Spleen (tissue), 11 donors: ENCODE measurements at regions not wholly inside any gene's neighbourhood (a gene's known extent, or its start where the extent isn't known, plus 50 kb on each side); places are given as distances from the start of the nearest gene placed in this dataset.

Experiments used
- DNase-seq: peaks from one replicate; pipeline ENCODE4 v3.0.0-alpha.2; 2020
- H3K27ac ChIP-seq, 8 donors: fragments of 200-600 bp; sonication (generic) in 7 of 8; 1 replicate in 4 of 8; 2 replicates in 4 of 8; pipeline versions ENCODE4 v1.5.0 to v1.8.0; 2016 to 2021; ENCODE audit warnings: inconsistent platforms in 4 of 8, mild to moderate bottlenecking in 4 of 8, moderate library complexity in 1 of 8
- H3K27me3 ChIP-seq, 7 donors: fragments of 200-600 bp; sonication (generic) in 6 of 7; replicated peaks in 1 of 7; 1 replicate in 4 of 7; 2 replicates in 3 of 7; pipeline versions ENCODE4 v1.5.0 to v1.8.0; 2016 to 2021; ENCODE audit warnings: inconsistent platforms in 3 of 7, mild to moderate bottlenecking in 1 of 7
- H3K36me3 ChIP-seq, 6 donors: fragments of 200-600 bp; sonication (generic) in 5 of 6; 1 replicate in 4 of 6; 2 replicates in 2 of 6; pipeline versions ENCODE4 v1.5.0 to v1.8.0; 2016 to 2021; ENCODE audit warnings: inconsistent platforms in 2 of 6
- H3K4me1 ChIP-seq, 6 donors: fragments of 200-600 bp; sonication (generic) in 5 of 6; 1 replicate in 3 of 6; 2 replicates in 3 of 6; pipeline versions ENCODE4 v1.5.0 to v1.8.0; 2016 to 2021; ENCODE audit warnings: inconsistent platforms in 3 of 6
- H3K4me3 ChIP-seq, 8 donors: fragments of 200-600 bp; sonication (generic) in 7 of 8; 1 replicate in 4 of 8; 2 replicates in 4 of 8; pipeline versions ENCODE4 v1.5.0 to v1.8.0; 2016 to 2021; ENCODE audit warnings: inconsistent platforms in 4 of 8, mild to moderate bottlenecking in 4 of 8, moderate library complexity in 2 of 8
- H3K9me3 ChIP-seq, 8 donors: fragments of 200-600 bp; sonication (generic) in 7 of 8; 1 replicate in 4 of 8; 2 replicates in 4 of 8; pipeline versions ENCODE4 v1.5.0 to v1.8.0; 2016 to 2021; ENCODE audit warnings: inconsistent platforms in 4 of 8
- CTCF ChIP-seq, 11 experiments: fragments of 200-600 bp in 7 of 11; fragments of 450-650 bp in 4 of 11; sonication (generic) in 4 of 11; IDR thresholded peaks in 8 of 11; conservative IDR thresholded peaks in 3 of 11; 1 replicate in 7 of 11; 2 replicates in 4 of 11; pipeline versions ENCODE4 v1.4.0 to v1.8.0; 2016 to 2021; ENCODE audit warnings: antibody characterized with exemption in 11 of 11, inconsistent platforms in 4 of 11, mild to moderate bottlenecking in 1 of 11
- POLR2A ChIP-seq, 3 donors: fragments of 450-650 bp; IDR thresholded peaks; one replicate each; pipeline ENCODE4 v1.5.1; 2017; ENCODE audit warnings: antibody characterized with exemption in 3 of 3, mild to moderate bottlenecking in 1 of 3
- POLR2AphosphoS5 ChIP-seq, 3 donors: sonication (generic); formaldehyde crosslinking; IDR thresholded peaks; one replicate each; pipeline ENCODE4 v1.5.1; 2017; ENCODE audit warnings: antibody characterized with exemption in 3 of 3
- WGBS, 5 donors: extraction: QIAGEN DNeasy Blood & Tissue Kit in 3 of 5; methylation state at CpG; one replicate each; pipeline versions ENCODE4 v1.1.5 to v1.1.7; 2013 to 2018; 5-methylcytosine and 5-hydroxymethylcytosine counted together
- intact Hi-C: fragments of 100-400 bp; cut with DNase I; formaldehyde crosslinking; loops from one replicate; pipeline ENCODE4 v1.15.0; 2023; ENCODE audit warnings: low total_unique reads
- donor health status: healthy with polysubstance abuse.
- donor health status: DM: no; HTN: no; CAD: no; lungs with moderate emphysema.
- donor health status: DM: no; HTN: no; CAD: no.
- donor health status: Bipolar disorder and iron deficiency.
- donor health status: healthy.
- donor health status: DM: no; HTN: no; CAD: no.
- donor health status: DM: yes; HTN: yes; CAD: no.

GRCh38 chr15:97691078-97691477 lies 269.4 kb upstream of the ARRDC4 start:
- 60 to 81% (median 71%) methylated on average over 3 of the region's 3 CpGs for WGBS, 5 donors
- Histone ChIP-seq H3K36me3 (no peaks in the 10 kb centered on the region), H3K9me3 (no peaks in the 10 kb centered on the region), H3K4me3 (no peak overlapping the region), H3K27me3 (no peaks in the 10 kb centered on the region), H3K27ac (no peak overlapping the region), H3K4me1 (no peaks in the 10 kb centered on the region)
- TF ChIP-seq POLR2AphosphoS5 (IDR thresholded peaks at IDR 0.05) (no peak), CTCF (IDR thresholded peaks at IDR 0.05 in 8 of 11, conservative IDR thresholded peaks at IDR 0.05 in 3 of 11) (no peak), POLR2A (IDR thresholded peaks at IDR 0.05) (no peak)
- intact Hi-C loops = no loop called here
- DNase-seq = no peak

- peaks cover 0 to 2% (median 0%) of the 10 kb centered on the region in 8 donors for H3K9me3 ChIP-seq
- no peak overlapping the region for H3K27ac ChIP-seq
- TF ChIP-seq POLR2AphosphoS5 (IDR thresholded peaks at IDR 0.05) (no peak), CTCF (IDR thresholded peaks at IDR 0.05 in 8 of 11, conservative IDR thresholded peaks at IDR 0.05 in 3 of 11) (no peak), POLR2A (IDR thresholded peaks at IDR 0.05) (no peak)
- 78 to 89% (median 80%) methylated on average over 5 of the region's 5 CpGs for WGBS, 5 donors
- no peaks in the 10 kb centered on the region for H3K4me1 ChIP-seq
- no peaks in the 10 kb centered on the region for H3K36me3 ChIP-seq
- DNase-seq = no peak
- H3K4me3 ChIP-seq = no peak overlapping the region
- intact Hi-C loops = no loop called here
- H3K27me3 ChIP-seq = no peaks in the 10 kb centered on the region
These were observed 268.7 kb upstream of the ARRDC4 start for GRCh38 chr15:97691799-97692198.

GRCh38 chr15:97692301-97693015 lies 268.0 kb upstream of the ARRDC4 start:
- no peaks in the 10 kb centered on the region for H3K27me3 ChIP-seq
- H3K4me3 ChIP-seq = no peak overlapping the region
- H3K4me1 ChIP-seq = no peaks in the 10 kb centered on the region
- 39 to 51% (median 46%) methylated on average over 15 to 17 of the region's 17 CpGs for WGBS, 5 donors
- peaks cover 0 to 8% (median 0%) of the 10 kb centered on the region in 8 donors for H3K9me3 ChIP-seq
- TF ChIP-seq POLR2A (IDR thresholded peaks at IDR 0.05) = no peak
- no peak for TF ChIP-seq CTCF (IDR thresholded peaks at IDR 0.05 in 8 of 11, conservative IDR thresholded peaks at IDR 0.05 in 3 of 11)
- TF ChIP-seq POLR2AphosphoS5 (IDR thresholded peaks at IDR 0.05) = no peak
- no peak overlapping the region for H3K27ac ChIP-seq
- intact Hi-C loops = no loop called here
- DNase-seq = no peak
- H3K36me3 ChIP-seq = no peaks in the 10 kb centered on the region

- TF ChIP-seq CTCF (IDR thresholded peaks at IDR 0.05 in 8 of 11, conservative IDR thresholded peaks at IDR 0.05 in 3 of 11) = no peak
- no peak for TF ChIP-seq POLR2A (IDR thresholded peaks at IDR 0.05)
- no peak for TF ChIP-seq POLR2AphosphoS5 (IDR thresholded peaks at IDR 0.05)
- WGBS, 5 donors = 89 to 99% (median 93%) methylated on average over 3 to 7 of the region's 7 CpGs
- Histone ChIP-seq H3K36me3 (no peaks in the 10 kb centered on the region), H3K9me3 (peaks cover 0 to 27% (median 8%) of the 10 kb centered on the region in 8 donors), H3K27ac (no peak overlapping the region), H3K4me3 (no peak overlapping the region), H3K27me3 (no peaks in the 10 kb centered on the region), H3K4me1 (no peaks in the 10 kb centered on the region)
- intact Hi-C loops = no loop called here
- DNase-seq = no peak
These were observed 266.0 kb upstream of the ARRDC4 start for GRCh38 chr15:97694456-97694855.
